H7 (cell line): ENCODE measurements at regions not wholly inside any gene's neighbourhood (a gene's known extent, or its start where the extent isn't known, plus 50 kb on each side); places are given as distances from the start of the nearest gene placed in this dataset.
"Not testable (repeated sequence)": the region's sequence is repeated elsewhere in the genome, so short reads cannot be mapped to it uniquely, and the experiment has no call there.

Experiments
- DNase-seq: peaks from one replicate; pipeline ENCODE4 v3.0.0; 2012
- H3K27me3 ChIP-seq: 2 replicates; pipeline ENCODE4 v1.6.0; 2011; ENCODE audit warnings: mild to moderate bottlenecking, low read length; ENCODE audit not compliant: control insufficient read depth, insufficient read depth
- H3K36me3 ChIP-seq: replicated peaks from 2 replicates; pipeline ENCODE4 v1.5.1; 2011; ENCODE audit warnings: low read length; ENCODE audit not compliant: control insufficient read depth, insufficient read depth
- H3K4me3 ChIP-seq: 2 replicates; pipeline ENCODE4 v1.5.1; 2011; ENCODE audit warnings: low read depth, mild to moderate bottlenecking, control low read depth, low read length, moderate library complexity; ENCODE audit not compliant: insufficient read depth

- Histone ChIP-seq H3K27me3 (no peaks in the 10 kb centered on the region), H3K4me3 (no peak overlapping the region), H3K36me3 (no peaks in the 10 kb centered on the region)
- DNase-seq: no peak
Observed at GRCh38 chr14:78028471-78028870, 141.7 kb upstream of the NRXN3 start.

- H3K36me3 ChIP-seq: no peaks in the 10 kb centered on the region
- peak; percentile 49 for DNase-seq
- H3K4me3 ChIP-seq: no peak overlapping the region; the same call in 1 of the 2 replicates
Observed at GRCh38 chr14:78029601-78030372, 140.4 kb upstream of the NRXN3 start.

GRCh38 chr14:78043349-78043748 is 126.8 kb upstream of the NRXN3 start:
- no peaks in the 10 kb centered on the region for H3K36me3 ChIP-seq
- H3K27me3 ChIP-seq: no peaks in the 10 kb centered on the region
- no peak for DNase-seq
- H3K4me3 ChIP-seq: no peak overlapping the region

More at GRCh38 chr14:78029601-78030372, 140.4 kb upstream of the NRXN3 start:
- H3K27me3 ChIP-seq: no peaks in the 10 kb centered on the region

GRCh38 chr14:78048120-78048519 is 122.1 kb upstream of the NRXN3 start:
- Histone ChIP-seq H3K27me3 (no peaks in the 10 kb centered on the region), H3K36me3 (no peaks in the 10 kb centered on the region), H3K4me3 (no peak overlapping the region)
- DNase-seq: no peak

- H3K27me3 ChIP-seq, H3K4me3 ChIP-seq, DNase-seq, H3K36me3 ChIP-seq: not testable (repeated sequence)
Observed at GRCh38 chr14:78056890-78057289, 113.3 kb upstream of the NRXN3 start.

GRCh38 chr14:78070344-78070743 is 99.8 kb upstream of the NRXN3 start:
- Histone ChIP-seq H3K27me3 (no peaks in the 10 kb centered on the region), H3K4me3 (no peak overlapping the region), H3K36me3 (no peaks in the 10 kb centered on the region)
- DNase-seq: no peak

- Histone ChIP-seq H3K36me3 (no peaks in the 10 kb centered on the region), H3K4me3 (no peak overlapping the region), H3K27me3 (no peaks in the 10 kb centered on the region)
- no peak for DNase-seq
Observed at GRCh38 chr14:78071016-78071549, 99.1 kb upstream of the NRXN3 start.

GRCh38 chr14:78073028-78073427 is 97.1 kb upstream of the NRXN3 start:
- Histone ChIP-seq H3K36me3 (no peaks in the 10 kb centered on the region), H3K4me3 (no peak overlapping the region), H3K27me3 (no peaks in the 10 kb centered on the region)
- no peak for DNase-seq

- Histone ChIP-seq H3K36me3 (no peaks in the 10 kb centered on the region), H3K4me3 (no peak overlapping the region)
- DNase-seq: no peak
Observed at GRCh38 chr14:78074561-78074960, 95.6 kb upstream of the NRXN3 start.

GRCh38 chr14:78075033-78075432 is 95.1 kb upstream of the NRXN3 start:
- Histone ChIP-seq H3K4me3 (no peak overlapping the region), H3K36me3 (no peaks in the 10 kb centered on the region), H3K27me3 (no peaks in the 10 kb centered on the region)
- no peak for DNase-seq

More at GRCh38 chr14:78074561-78074960, 95.6 kb upstream of the NRXN3 start:
- no peaks in the 10 kb centered on the region for H3K27me3 ChIP-seq

GRCh38 chr14:78075555-78076277 is 94.5 kb upstream of the NRXN3 start:
- H3K27me3 ChIP-seq: no peaks in the 10 kb centered on the region
- no peak for DNase-seq
- no peaks in the 10 kb centered on the region for H3K36me3 ChIP-seq
- H3K4me3 ChIP-seq: no peak overlapping the region

- Histone ChIP-seq H3K4me3 (no peak overlapping the region), H3K36me3 (no peaks in the 10 kb centered on the region), H3K27me3 (no peaks in the 10 kb centered on the region)
- peak; percentile 36 for DNase-seq
Observed at GRCh38 chr14:78081245-78081644, 88.9 kb upstream of the NRXN3 start.

- H3K27me3 ChIP-seq: no peaks in the 10 kb centered on the region
- no peaks in the 10 kb centered on the region for H3K36me3 ChIP-seq
- no peak overlapping the region for H3K4me3 ChIP-seq
- no peak for DNase-seq
Observed at GRCh38 chr14:78083837-78084236, 86.3 kb upstream of the NRXN3 start.

GRCh38 chr14:78086342-78086741 is 83.8 kb upstream of the NRXN3 start:
- no peak for DNase-seq
- Histone ChIP-seq H3K36me3 (no peaks in the 10 kb centered on the region), H3K27me3 (no peaks in the 10 kb centered on the region), H3K4me3 (no peak overlapping the region)

GRCh38 chr14:78088916-78089315 is 81.3 kb upstream of the NRXN3 start:
- Histone ChIP-seq H3K27me3 (no peaks in the 10 kb centered on the region), H3K4me3 (no peak overlapping the region), H3K36me3 (no peaks in the 10 kb centered on the region)
- no peak for DNase-seq
